ENCODE measurements at regions not wholly inside any gene's neighbourhood (a gene's known extent, or its start where the extent isn't known, plus 50 kb on each side); places are given as distances from the start of the nearest gene placed in this dataset.

DNA sequence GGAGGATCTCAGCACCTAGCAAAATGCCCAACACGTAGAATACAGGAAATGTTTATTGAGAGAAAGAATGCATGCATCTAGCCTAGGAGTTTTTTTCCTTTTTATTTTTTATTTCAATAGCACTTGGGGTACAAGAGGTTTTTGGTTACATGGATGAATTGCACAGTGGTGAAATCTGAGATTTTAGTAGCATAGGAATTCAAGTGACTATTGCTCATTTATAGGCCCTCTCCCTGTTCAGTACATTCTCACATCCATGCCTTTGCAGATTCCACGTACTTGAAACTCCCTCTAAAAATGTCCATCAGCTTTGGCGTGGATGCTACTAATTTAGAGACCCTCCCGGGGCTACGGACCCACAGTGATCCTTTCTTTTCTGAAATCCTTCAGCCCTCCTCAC lies 61.7 kb upstream of the PIAS1 start:
- no peak for DNase-seq

- DNase-seq = no peak
Measured at GRCh38 chr15:67992834-67993233, 61.3 kb upstream of the PIAS1 start.

DNA sequence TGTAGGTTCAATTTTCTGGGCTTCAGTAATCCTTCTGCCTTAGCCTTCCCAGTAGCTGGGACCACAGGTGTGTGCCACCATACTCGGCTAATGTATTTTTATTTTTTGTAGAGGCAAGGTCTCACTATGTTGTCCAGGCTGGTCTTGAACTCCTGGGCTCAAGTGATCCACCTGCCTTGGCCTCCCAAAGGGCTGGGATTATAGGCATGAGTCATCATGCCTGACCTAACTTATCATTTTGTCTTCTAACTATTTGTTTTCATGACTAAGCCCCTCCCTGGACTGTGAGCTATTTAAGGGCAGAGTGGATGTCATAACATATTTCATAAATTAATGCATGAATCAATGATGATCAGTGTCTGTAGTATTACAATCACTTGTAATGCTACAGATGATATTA lies 56.1 kb upstream of the PIAS1 start:
- no peak for DNase-seq

DNA sequence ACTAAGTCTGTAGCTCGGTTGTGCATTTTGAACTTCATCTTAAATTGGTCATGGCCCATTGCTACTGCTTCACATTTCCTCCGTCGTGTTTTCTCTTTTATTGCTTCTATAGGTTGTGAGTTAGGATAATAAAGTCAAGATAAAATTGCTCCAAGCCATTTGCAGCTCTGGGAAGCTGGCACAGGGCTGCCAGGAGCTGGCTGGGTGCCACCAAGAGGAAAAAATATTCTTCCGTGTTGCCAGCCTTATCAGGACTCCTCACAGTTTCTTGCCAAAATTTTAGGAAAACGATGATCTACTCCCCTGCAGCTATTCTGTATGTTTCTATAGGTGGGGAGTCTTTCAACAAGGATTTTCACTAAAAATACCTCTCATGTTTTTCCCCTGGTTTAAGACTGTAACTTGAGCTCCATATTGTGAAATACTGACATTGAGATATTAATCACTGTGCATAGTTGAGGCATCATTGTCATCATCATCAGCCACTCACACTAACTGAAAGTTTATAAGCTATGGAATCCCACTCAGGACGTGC lies 55.4 kb upstream of the PIAS1 start:
- no peak for DNase-seq

GRCh38 chr15:67999320-68000100 lies 54.6 kb upstream of the PIAS1 start:
- no peak for DNase-seq

GRCh38 chr15:68000754-68001153 lies 53.4 kb upstream of the PIAS1 start:
- no peak for DNase-seq

- no peak for DNase-seq
Measured at GRCh38 chr15:68001811-68002210, 52.3 kb upstream of the PIAS1 start.

- DNase-seq = no peak
Measured at GRCh38 chr15:68003297-68003696, 50.8 kb upstream of the PIAS1 start.
